GM12865 (cell line): ENCODE measurements at regions not wholly inside any gene's neighbourhood (a gene's known extent, or its start where the extent isn't known, plus 50 kb on each side); places are given as distances from the start of the nearest gene placed in this dataset.

Source experiments
- DNase-seq: peaks from one replicate; pipeline ENCODE4 v3.0.0; 2010; ENCODE audit warnings: low read depth
- H3K4me3 ChIP-seq: 2 replicates; pipeline ENCODE4 v1.5.1; 2011; ENCODE audit warnings: mild to moderate bottlenecking, low read depth, low read length, control low read depth
- TF ChIP-seq, protein P1 (sequence below): IDR thresholded peaks from 2 replicates; pipeline ENCODE4 v1.5.1; 2011; ENCODE audit warnings: low read length, control low read depth, low read depth, inconsistent platforms; ENCODE audit not compliant: insufficient read depth; ENCODE audit errors: missing control alignments

DNA sequence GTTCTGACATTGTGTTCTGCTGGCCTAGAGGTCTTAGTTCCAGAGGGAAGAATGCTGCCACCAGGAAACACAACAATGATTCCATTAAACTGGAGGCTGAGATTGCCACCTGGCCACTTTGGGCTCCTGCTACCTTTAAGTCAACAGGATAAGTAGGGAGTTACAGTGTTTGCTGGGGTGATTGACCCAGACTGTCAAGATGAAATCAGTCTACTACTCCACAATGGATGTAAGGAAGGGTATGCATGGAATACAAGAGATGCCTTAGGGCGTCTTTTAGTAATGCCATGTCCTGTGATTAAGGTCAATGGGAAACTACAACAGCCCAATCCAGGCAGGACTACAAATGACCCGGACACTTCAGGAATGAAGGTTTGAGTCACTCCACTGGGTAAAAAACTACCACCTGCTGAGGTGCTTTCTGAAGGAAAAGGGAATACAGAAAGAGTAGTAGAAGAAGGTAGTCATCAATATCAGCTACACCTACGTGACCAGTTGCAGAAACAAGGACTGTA, 852.6 kb downstream of the LRFN5 start:
- H3K4me3 ChIP-seq = no peak overlapping the region
- no peak for DNase-seq
- TF ChIP-seq, protein P1, sequence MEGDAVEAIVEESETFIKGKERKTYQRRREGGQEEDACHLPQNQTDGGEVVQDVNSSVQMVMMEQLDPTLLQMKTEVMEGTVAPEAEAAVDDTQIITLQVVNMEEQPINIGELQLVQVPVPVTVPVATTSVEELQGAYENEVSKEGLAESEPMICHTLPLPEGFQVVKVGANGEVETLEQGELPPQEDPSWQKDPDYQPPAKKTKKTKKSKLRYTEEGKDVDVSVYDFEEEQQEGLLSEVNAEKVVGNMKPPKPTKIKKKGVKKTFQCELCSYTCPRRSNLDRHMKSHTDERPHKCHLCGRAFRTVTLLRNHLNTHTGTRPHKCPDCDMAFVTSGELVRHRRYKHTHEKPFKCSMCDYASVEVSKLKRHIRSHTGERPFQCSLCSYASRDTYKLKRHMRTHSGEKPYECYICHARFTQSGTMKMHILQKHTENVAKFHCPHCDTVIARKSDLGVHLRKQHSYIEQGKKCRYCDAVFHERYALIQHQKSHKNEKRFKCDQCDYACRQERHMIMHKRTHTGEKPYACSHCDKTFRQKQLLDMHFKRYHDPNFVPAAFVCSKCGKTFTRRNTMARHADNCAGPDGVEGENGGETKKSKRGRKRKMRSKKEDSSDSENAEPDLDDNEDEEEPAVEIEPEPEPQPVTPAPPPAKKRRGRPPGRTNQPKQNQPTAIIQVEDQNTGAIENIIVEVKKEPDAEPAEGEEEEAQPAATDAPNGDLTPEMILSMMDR = no peak

DNA sequence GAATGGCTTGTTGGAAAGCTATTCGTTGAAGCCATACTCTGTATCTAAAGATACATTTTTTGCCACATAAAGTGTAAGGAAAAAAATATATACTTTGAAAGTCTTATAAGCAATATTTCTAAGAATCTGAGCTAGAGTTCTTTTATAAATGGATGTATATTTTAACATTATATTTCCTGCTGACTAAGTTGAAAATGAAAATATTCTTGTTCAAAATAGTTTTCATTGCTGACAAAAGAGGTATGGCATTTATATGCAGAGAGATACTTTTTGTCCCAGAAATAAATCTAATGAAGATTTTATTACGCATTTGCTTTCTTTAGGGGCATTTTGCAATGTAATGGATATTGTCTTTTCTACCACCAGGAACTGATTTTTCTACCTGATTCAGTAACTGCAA, 834.9 kb downstream of the LRFN5 start:
- H3K4me3 ChIP-seq = no peak overlapping the region
- TF ChIP-seq, protein P1 = no peak
- DNase-seq = no peak

DNA sequence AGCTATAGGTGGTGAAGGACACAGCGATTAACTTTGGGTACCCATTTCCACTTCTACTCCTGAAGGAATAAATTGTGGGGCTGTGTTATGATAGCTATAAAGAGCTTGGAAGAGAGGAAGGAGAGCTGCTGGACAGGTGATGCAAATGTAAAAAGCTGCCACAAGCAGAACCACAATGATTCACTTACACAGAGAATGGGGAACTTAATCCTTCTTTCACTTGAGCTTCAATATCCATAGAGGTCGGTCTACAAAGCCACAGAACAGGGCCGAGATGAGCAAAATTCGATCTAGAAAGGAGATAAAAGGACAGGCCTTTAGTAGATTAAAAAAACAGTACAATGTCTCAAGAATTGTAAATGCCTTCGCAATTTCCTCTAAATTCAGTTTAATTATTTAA, 831.1 kb downstream of the LRFN5 start:
- DNase-seq = no peak
- TF ChIP-seq, protein P1 = no peak
- no peak overlapping the region for H3K4me3 ChIP-seq

DNA sequence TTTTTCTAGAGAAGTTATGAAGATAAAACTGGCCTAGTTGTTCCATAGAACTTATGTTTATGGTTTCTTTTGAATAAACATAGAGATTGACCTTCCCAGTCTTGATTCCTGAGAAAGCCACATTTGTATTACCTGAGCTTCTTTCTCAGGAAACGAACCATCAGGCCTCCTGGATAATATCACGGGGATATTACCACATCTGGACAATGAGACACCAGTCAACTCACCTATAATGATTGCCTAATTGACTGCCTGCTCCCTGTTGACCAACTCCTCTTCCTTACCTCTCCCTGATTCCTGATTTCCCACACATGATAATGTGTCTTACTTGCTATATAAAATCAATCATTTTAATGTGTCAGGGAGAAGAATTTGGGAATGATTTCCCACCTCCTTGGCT, 822.7 kb downstream of the LRFN5 start:
- TF ChIP-seq, protein P1 = no peak
- no peak overlapping the region for H3K4me3 ChIP-seq
- no peak for DNase-seq

DNA sequence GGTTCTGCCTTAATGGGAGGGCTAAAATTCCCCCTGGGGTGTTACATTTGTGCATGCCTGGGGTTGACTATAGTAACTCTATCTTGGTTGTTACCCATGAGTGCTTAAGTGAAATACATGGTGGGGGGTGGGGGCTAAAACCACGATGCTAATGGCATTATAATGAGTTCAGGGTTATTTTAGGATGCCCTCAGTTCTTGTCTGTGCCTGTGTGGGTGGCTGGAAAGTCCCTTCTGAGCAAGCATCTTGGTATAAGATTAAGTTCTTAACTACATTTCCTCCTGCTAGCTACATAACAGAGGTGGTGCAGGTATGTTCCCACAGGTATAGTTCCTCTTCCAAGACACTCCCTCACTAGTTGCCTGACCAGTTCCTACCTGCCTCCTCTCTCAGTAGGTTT, 822.3 kb downstream of the LRFN5 start:
- TF ChIP-seq, protein P1 = no peak
- DNase-seq = peak; percentile 65
- H3K4me3 ChIP-seq = no peak overlapping the region

DNA sequence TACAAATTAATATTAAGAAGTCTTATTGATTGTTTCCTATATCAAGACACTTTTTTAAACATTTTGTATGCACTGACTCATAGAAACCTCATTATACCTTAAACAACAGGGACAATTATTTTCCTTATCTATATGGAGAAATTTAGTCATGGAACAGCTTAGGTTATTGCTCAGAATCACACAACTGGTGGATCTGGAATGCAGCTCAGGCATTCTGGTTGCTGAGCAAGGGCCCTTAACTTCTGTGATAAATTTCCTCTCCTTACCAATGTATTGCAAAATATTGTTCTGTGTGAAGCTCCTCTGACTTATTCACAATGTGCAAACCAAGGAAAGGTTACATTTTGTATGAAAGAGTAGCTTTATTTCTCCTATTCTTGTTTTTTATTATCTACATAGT, 817.8 kb downstream of the LRFN5 start:
- TF ChIP-seq, protein P1 = no peak
- DNase-seq = no peak
- H3K4me3 ChIP-seq = no peak overlapping the region

DNA sequence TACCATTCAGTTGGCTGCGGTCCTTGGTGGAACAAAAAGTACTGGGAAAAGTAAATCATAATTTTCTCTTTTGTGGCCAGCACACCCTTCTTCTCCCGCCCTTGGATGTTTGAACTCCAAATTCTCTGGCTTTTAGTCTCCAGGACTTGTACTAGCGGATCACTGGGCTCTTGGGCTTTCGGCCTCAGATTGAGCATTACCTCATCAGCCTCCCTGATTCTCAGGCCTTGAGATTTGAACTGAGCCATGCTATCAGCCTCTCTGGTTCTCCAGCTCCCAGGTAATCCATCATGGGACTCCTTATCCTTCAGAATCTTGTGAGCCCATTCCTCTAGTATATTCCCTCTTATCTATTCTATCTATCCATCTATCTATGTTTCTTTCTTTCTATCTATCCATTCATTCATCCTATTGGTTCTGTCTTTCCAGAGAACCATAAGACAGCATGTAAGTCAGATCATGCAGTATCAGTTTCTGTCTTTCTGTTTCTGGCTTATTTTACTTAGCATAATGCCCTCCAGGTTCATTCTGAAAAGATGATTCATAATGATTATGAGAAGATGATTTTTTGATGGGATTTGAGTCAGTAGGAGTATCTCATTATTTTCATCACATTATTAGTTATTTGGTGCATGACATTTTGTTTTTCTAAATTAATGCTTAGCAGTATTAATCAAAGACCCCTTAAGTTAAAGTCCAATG, 814.9 kb downstream of the LRFN5 start:
- DNase-seq = no peak
- TF ChIP-seq, protein P1 = no peak
- no peak overlapping the region for H3K4me3 ChIP-seq
